PC-9 (cell line): ENCODE measurements at regions not wholly inside any gene's neighbourhood (a gene's known extent, or its start where the extent isn't known, plus 50 kb on each side); places are given as distances from the start of the nearest gene placed in this dataset.

Source experiments
- CTCF ChIP-seq: fragments of 200-600 bp; sonication (generic); conservative IDR thresholded peaks from 2 replicates; pipeline ENCODE4 v1.6.1; 2017; ENCODE audit warnings: mixed run types, antibody characterized with exemption, mild to moderate bottlenecking, moderate library complexity
- EZH2 ChIP-seq: fragments of 200-600 bp; sonication (generic); IDR thresholded peaks from 2 replicates; pipeline ENCODE4 v1.8.0; 2017; ENCODE audit warnings: antibody characterized with exemption, low read depth

GRCh38 chr6:109896341-109896740 is 81.8 kb upstream of the GPR6 start:
- TF ChIP-seq CTCF, result no peak
- no peak for TF ChIP-seq EZH2
